ENCODE measurements at regions not wholly inside any gene's neighbourhood (a gene's known extent, or its start where the extent isn't known, plus 50 kb on each side); places are given as distances from the start of the nearest gene placed in this dataset.

GRCh38 chr3:84126160-84126559 is 832.6 kb upstream of the CADM2 start:
- Histone ChIP-seq H3K9ac (no peak overlapping the region), H3F3A (ENCODE audit: insufficient read depth) (no peaks in the 10 kb centered on the region), H3K79me2 (ENCODE audit: insufficient read depth) (no peaks in the 10 kb centered on the region), H3K4me2 (ENCODE audit: unreplicated experiment) (no peak overlapping the region), H3K27ac (no peak overlapping the region), H4K20me1 (ENCODE audit: insufficient read depth) (no peaks in the 10 kb centered on the region), H3K36me3 (ENCODE audit: low read depth) (no peaks in the 10 kb centered on the region), H2AFZ (no peak overlapping the region), H3K4me1 (ENCODE audit: insufficient read depth) (no peaks in the 10 kb centered on the region), H3K9me2 (ENCODE audit: insufficient read depth) (no peaks in the 10 kb centered on the region), H3K4me3 (no peak overlapping the region), H3K27me3 (replicated peaks; ENCODE audit: insufficient read depth) (no peaks in the 10 kb centered on the region), H3K9me3 (ENCODE audit: low read depth) (peaks cover 5% of the 10 kb centered on the region)
- WGBS, 2 experiments (ENCODE audit: low coverage in 1 of 2, low lambda C conversion rate in 2 of 2, missing lambda C conversion rate in 2 of 2) = 74 to 77% methylated on average over 16 of the region's 16 CpGs
- in situ Hi-C loops (cut with MboI) = no loop called here
- TF ChIP-seq EZH2 (IDR thresholded peaks at IDR 0.05; ENCODE audit: insufficient read depth, poor library complexity, severe bottlenecking) (no peak), EZH2phosphoT487 (IDR thresholded peaks at IDR 0.05; ENCODE audit: insufficient read depth, low read depth) (no peak)
- DNase-seq = no peak

GRCh38 chr3:84128024-84128423 is 830.8 kb upstream of the CADM2 start:
- no peak for DNase-seq
- H3K4me2 ChIP-seq (ENCODE audit: unreplicated experiment) = no peak overlapping the region
- H4K20me1 ChIP-seq (ENCODE audit: insufficient read depth) = no peaks in the 10 kb centered on the region
- TF ChIP-seq EZH2 (IDR thresholded peaks at IDR 0.05; ENCODE audit: insufficient read depth, poor library complexity, severe bottlenecking) = no peak
- TF ChIP-seq EZH2phosphoT487 (IDR thresholded peaks at IDR 0.05; ENCODE audit: insufficient read depth, low read depth) = no peak
- H3K9ac ChIP-seq = no peak overlapping the region
- no peak overlapping the region for H2AFZ ChIP-seq
- no peaks in the 10 kb centered on the region for H3K36me3 ChIP-seq (ENCODE audit: low read depth)
- H3K4me3 ChIP-seq = no peak overlapping the region
- in situ Hi-C loops (cut with MboI) = no loop called here
- H3K4me1 ChIP-seq (ENCODE audit: insufficient read depth) = no peaks in the 10 kb centered on the region
- no peaks in the 10 kb centered on the region for H3F3A ChIP-seq (ENCODE audit: insufficient read depth)
- WGBS, 2 experiments (ENCODE audit: low coverage in 1 of 2, low lambda C conversion rate in 2 of 2, missing lambda C conversion rate in 2 of 2) = 2% methylated on average over 2 of the region's 2 CpGs
- H3K79me2 ChIP-seq (ENCODE audit: insufficient read depth) = no peaks in the 10 kb centered on the region
- no peaks in the 10 kb centered on the region for H3K9me3 ChIP-seq (ENCODE audit: low read depth)
- H3K9me2 ChIP-seq (ENCODE audit: insufficient read depth) = no peaks in the 10 kb centered on the region
- H3K27me3 ChIP-seq (replicated peaks; ENCODE audit: insufficient read depth) = no peaks in the 10 kb centered on the region
- no peak overlapping the region for H3K27ac ChIP-seq

- no peak overlapping the region for H3K27ac ChIP-seq
- H3K9me3 ChIP-seq (ENCODE audit: low read depth) = no peaks in the 10 kb centered on the region
- H3K4me2 ChIP-seq (ENCODE audit: unreplicated experiment) = no peak overlapping the region
- no peak overlapping the region for H3K9ac ChIP-seq
- no peaks in the 10 kb centered on the region for H4K20me1 ChIP-seq (ENCODE audit: insufficient read depth)
- no peak overlapping the region for H2AFZ ChIP-seq
- no peak for DNase-seq
- H3K36me3 ChIP-seq (ENCODE audit: low read depth) = no peaks in the 10 kb centered on the region
- WGBS, 2 experiments (ENCODE audit: low coverage in 1 of 2, low lambda C conversion rate in 2 of 2, missing lambda C conversion rate in 2 of 2) = 3 to 5% methylated on average over 2 of the region's 2 CpGs
- H3K9me2 ChIP-seq (ENCODE audit: insufficient read depth) = no peaks in the 10 kb centered on the region
- no peaks in the 10 kb centered on the region for H3K4me1 ChIP-seq (ENCODE audit: insufficient read depth)
- no peaks in the 10 kb centered on the region for H3K27me3 ChIP-seq (replicated peaks; ENCODE audit: insufficient read depth)
- no peak overlapping the region for H3K4me3 ChIP-seq
- H3K79me2 ChIP-seq (ENCODE audit: insufficient read depth) = no peaks in the 10 kb centered on the region
- in situ Hi-C loops (cut with MboI) = no loop called here
- no peaks in the 10 kb centered on the region for H3F3A ChIP-seq (ENCODE audit: insufficient read depth)
- TF ChIP-seq EZH2phosphoT487 (IDR thresholded peaks at IDR 0.05; ENCODE audit: insufficient read depth, low read depth) (no peak), EZH2 (IDR thresholded peaks at IDR 0.05; ENCODE audit: insufficient read depth, poor library complexity, severe bottlenecking) (no peak)
Measured at GRCh38 chr3:84136425-84136824, 822.4 kb upstream of the CADM2 start.

- Histone ChIP-seq H3K4me3 (no peak overlapping the region), H3K9me3 (ENCODE audit: low read depth) (no peaks in the 10 kb centered on the region), H3K79me2 (ENCODE audit: insufficient read depth) (no peaks in the 10 kb centered on the region), H4K20me1 (ENCODE audit: insufficient read depth) (no peaks in the 10 kb centered on the region), H3K27me3 (replicated peaks; ENCODE audit: insufficient read depth) (no peaks in the 10 kb centered on the region), H3K4me1 (ENCODE audit: insufficient read depth) (no peaks in the 10 kb centered on the region), H3K4me2 (ENCODE audit: unreplicated experiment) (no peak overlapping the region), H3K9ac (no peak overlapping the region), H2AFZ (no peak overlapping the region), H3K27ac (no peak overlapping the region), H3F3A (ENCODE audit: insufficient read depth) (no peaks in the 10 kb centered on the region), H3K36me3 (ENCODE audit: low read depth) (no peaks in the 10 kb centered on the region), H3K9me2 (ENCODE audit: insufficient read depth) (no peaks in the 10 kb centered on the region)
- WGBS, 2 experiments (ENCODE audit: low coverage in 1 of 2, low lambda C conversion rate in 2 of 2, missing lambda C conversion rate in 2 of 2) = 4 to 7% methylated on average over 3 of the region's 3 CpGs
- no peak for DNase-seq
- in situ Hi-C loops (cut with MboI) = no loop called here
- TF ChIP-seq EZH2 (IDR thresholded peaks at IDR 0.05; ENCODE audit: insufficient read depth, poor library complexity, severe bottlenecking) (no peak), EZH2phosphoT487 (IDR thresholded peaks at IDR 0.05; ENCODE audit: insufficient read depth, low read depth) (no peak)
Measured at GRCh38 chr3:84140631-84141030, 818.2 kb upstream of the CADM2 start.

DNA sequence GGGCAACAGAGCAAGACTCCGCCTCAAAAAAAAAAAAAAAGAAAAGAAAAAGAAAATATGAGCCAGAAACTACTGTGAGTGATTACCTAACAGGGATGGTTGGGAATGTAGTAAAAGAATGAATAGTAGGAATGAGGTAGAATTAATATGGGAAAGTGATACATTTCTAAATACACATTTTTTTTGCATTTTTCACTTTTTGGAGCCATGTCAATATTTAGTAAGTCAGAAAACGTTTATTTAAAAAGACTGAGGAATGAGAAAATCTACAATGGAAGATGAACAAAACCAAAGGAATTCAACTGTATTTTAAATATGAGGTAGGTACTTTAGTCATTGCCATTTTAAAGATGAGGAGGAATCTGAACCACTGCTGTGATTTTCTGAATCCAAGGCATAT is 817.2 kb upstream of the CADM2 start:
- H4K20me1 ChIP-seq (ENCODE audit: insufficient read depth) = no peaks in the 10 kb centered on the region
- in situ Hi-C loops (cut with MboI) = no loop called here
- H3K79me2 ChIP-seq (ENCODE audit: insufficient read depth) = no peaks in the 10 kb centered on the region
- no peak overlapping the region for H3K9ac ChIP-seq
- TF ChIP-seq EZH2phosphoT487 (IDR thresholded peaks at IDR 0.05; ENCODE audit: insufficient read depth, low read depth) (no peak), EZH2 (IDR thresholded peaks at IDR 0.05; ENCODE audit: insufficient read depth, poor library complexity, severe bottlenecking) (no peak)
- no peaks in the 10 kb centered on the region for H3K27me3 ChIP-seq (replicated peaks; ENCODE audit: insufficient read depth)
- whole genome bisulfite sequencing, 2 experiments (ENCODE audit: low coverage in 1 of 2, low lambda C conversion rate in 2 of 2, missing lambda C conversion rate in 2 of 2) = 13 to 36% methylated on average over 2 of the region's 2 CpGs
- no peak for DNase-seq
- H3K9me3 ChIP-seq (ENCODE audit: low read depth) = no peaks in the 10 kb centered on the region
- no peak overlapping the region for H3K27ac ChIP-seq
- H3K4me3 ChIP-seq = no peak overlapping the region
- no peaks in the 10 kb centered on the region for H3K36me3 ChIP-seq (ENCODE audit: low read depth)
- H3K4me2 ChIP-seq (ENCODE audit: unreplicated experiment) = no peak overlapping the region
- H3F3A ChIP-seq (ENCODE audit: insufficient read depth) = no peaks in the 10 kb centered on the region
- H3K4me1 ChIP-seq (ENCODE audit: insufficient read depth) = no peaks in the 10 kb centered on the region
- H3K9me2 ChIP-seq (ENCODE audit: insufficient read depth) = no peaks in the 10 kb centered on the region
- no peak overlapping the region for H2AFZ ChIP-seq
